ENCODE measurements at regions not wholly inside any gene's neighbourhood (a gene's known extent, or its start where the extent isn't known, plus 50 kb on each side); places are given as distances from the start of the nearest gene placed in this dataset.

DNA sequence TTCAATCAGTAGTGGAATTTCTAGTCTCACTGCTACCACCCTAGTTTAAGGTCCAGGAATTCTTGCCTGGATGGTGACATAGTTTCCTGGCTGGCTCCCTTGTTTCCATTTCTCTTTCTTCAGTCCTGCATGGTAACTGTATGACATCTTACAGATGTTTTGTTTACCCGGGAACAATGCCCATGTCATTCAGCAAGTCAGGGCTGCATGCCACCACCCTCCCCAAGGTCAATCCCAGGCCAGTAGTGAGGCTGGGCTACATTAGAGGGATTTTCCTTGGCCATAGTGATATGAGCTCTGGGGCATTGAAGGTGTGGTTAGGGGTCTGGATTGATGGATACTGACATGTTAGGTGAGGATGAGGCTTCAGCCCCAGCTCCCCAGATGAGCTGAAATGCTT, 114.9 kb upstream of the E2F8 start:
- no peak for TF ChIP-seq POLR2AphosphoS5 (IDR thresholded peaks at IDR 0.05; ENCODE audit: low read depth, low read length)
- TF ChIP-seq, protein P1, sequence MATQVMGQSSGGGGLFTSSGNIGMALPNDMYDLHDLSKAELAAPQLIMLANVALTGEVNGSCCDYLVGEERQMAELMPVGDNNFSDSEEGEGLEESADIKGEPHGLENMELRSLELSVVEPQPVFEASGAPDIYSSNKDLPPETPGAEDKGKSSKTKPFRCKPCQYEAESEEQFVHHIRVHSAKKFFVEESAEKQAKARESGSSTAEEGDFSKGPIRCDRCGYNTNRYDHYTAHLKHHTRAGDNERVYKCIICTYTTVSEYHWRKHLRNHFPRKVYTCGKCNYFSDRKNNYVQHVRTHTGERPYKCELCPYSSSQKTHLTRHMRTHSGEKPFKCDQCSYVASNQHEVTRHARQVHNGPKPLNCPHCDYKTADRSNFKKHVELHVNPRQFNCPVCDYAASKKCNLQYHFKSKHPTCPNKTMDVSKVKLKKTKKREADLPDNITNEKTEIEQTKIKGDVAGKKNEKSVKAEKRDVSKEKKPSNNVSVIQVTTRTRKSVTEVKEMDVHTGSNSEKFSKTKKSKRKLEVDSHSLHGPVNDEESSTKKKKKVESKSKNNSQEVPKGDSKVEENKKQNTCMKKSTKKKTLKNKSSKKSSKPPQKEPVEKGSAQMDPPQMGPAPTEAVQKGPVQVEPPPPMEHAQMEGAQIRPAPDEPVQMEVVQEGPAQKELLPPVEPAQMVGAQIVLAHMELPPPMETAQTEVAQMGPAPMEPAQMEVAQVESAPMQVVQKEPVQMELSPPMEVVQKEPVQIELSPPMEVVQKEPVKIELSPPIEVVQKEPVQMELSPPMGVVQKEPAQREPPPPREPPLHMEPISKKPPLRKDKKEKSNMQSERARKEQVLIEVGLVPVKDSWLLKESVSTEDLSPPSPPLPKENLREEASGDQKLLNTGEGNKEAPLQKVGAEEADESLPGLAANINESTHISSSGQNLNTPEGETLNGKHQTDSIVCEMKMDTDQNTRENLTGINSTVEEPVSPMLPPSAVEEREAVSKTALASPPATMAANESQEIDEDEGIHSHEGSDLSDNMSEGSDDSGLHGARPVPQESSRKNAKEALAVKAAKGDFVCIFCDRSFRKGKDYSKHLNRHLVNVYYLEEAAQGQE (IDR thresholded peaks at IDR 0.05; ENCODE audit: insufficient read depth in 1 of 2, low read depth in 2 of 2, low read length in 2 of 2) = no peak
- no peak for TF ChIP-seq TAF1 (IDR thresholded peaks at IDR 0.05; ENCODE audit: borderline replicate concordance, insufficient read depth, low read length)
- TF ChIP-seq SIN3A (IDR thresholded peaks at IDR 0.05; ENCODE audit: borderline replicate concordance, insufficient read depth, low read length) = no peak
- TF ChIP-seq FOXP2 (optimal IDR thresholded peaks at IDR 0.05; ENCODE audit: borderline replicate concordance, extremely low read depth, extremely low read length, insufficient read depth) = no peak

Data from PFSK-1 (cell line).